Activated naive CD4-positive, alpha-beta T cell treated with anti-CD3 and anti-CD28 coated beads, Interleukin-2, amount 10 ng/mL, durations not matched to agents 7 days and 5 days (primary cell): ENCODE measurements at regions not wholly inside any gene's neighbourhood (a gene's known extent, or its start where the extent isn't known, plus 50 kb on each side); places are given as distances from the start of the nearest gene placed in this dataset.

Experiments
- CTCF ChIA-PET: fragments of 350-600 bp; sonication (Branson Sonifier 250); formaldehyde crosslinking; loops from one replicate; lab custom pipeline; 2021; ENCODE audit warnings: antibody characterized with exemption; lab: Charles Lee
- DNase-seq: peaks from one replicate; pipeline ENCODE4 v3.0.0-alpha.2; 2020
- H3K27ac Mint-ChIP-seq: one replicate; pipeline ENCODE4 v1.8.0; 2021; ENCODE audit warnings: mild to moderate bottlenecking, moderate library complexity, mixed read lengths
- H3K27me3 Mint-ChIP-seq: one replicate; pipeline ENCODE4 v1.8.0; 2021; ENCODE audit warnings: mild to moderate bottlenecking, mixed read lengths
- H3K36me3 Mint-ChIP-seq: one replicate; pipeline ENCODE4 v1.8.0; 2021; ENCODE audit warnings: mixed read lengths
- H3K4me1 Mint-ChIP-seq: one replicate; pipeline ENCODE4 v1.8.0; 2021; ENCODE audit warnings: mixed read lengths
- H3K4me3 Mint-ChIP-seq: one replicate; pipeline ENCODE4 v1.8.0; 2021; ENCODE audit warnings: mild to moderate bottlenecking, moderate library complexity, mixed read lengths
- H3K9me3 Mint-ChIP-seq: one replicate; pipeline ENCODE4 v1.8.0; 2021; ENCODE audit warnings: mixed read lengths

- Mint-ChIP-seq H3K27me3 (no peaks in the 10 kb centered on the region), H3K4me1 (no peaks in the 10 kb centered on the region), H3K4me3 (no peak overlapping the region), H3K36me3 (no peaks in the 10 kb centered on the region), H3K27ac (no peak overlapping the region), H3K9me3 (no peaks in the 10 kb centered on the region)
- no peak for DNase-seq
- CTCF ChIA-PET: no interaction called here
These were observed 177.6 kb downstream of the HHIPL2 start for GRCh38 chr1:222370081-222370912.

- Mint-ChIP-seq H3K4me1 (no peaks in the 10 kb centered on the region), H3K27me3 (no peaks in the 10 kb centered on the region), H3K4me3 (no peak overlapping the region), H3K27ac (no peak overlapping the region), H3K36me3 (no peaks in the 10 kb centered on the region), H3K9me3 (no peaks in the 10 kb centered on the region)
- no peak for DNase-seq
- CTCF ChIA-PET: no interaction called here
These were observed 178.8 kb downstream of the HHIPL2 start for GRCh38 chr1:222369148-222369547.

- H3K4me3 Mint-ChIP-seq: no peak overlapping the region
- H3K27ac Mint-ChIP-seq: no peak overlapping the region
- no peaks in the 10 kb centered on the region for H3K36me3 Mint-ChIP-seq
- H3K9me3 Mint-ChIP-seq: peaks cover 4% of the 10 kb centered on the region
- no peaks in the 10 kb centered on the region for H3K4me1 Mint-ChIP-seq
- CTCF ChIA-PET: no interaction called here
- no peaks in the 10 kb centered on the region for H3K27me3 Mint-ChIP-seq
- no peak for DNase-seq
These were observed 189.8 kb downstream of the HHIPL2 start for GRCh38 chr1:222358100-222358499.

- H3K27me3 Mint-ChIP-seq: no peaks in the 10 kb centered on the region
- DNase-seq: no peak
- CTCF ChIA-PET: no interaction called here
- H3K36me3 Mint-ChIP-seq: no peaks in the 10 kb centered on the region
- H3K4me3 Mint-ChIP-seq: no peak overlapping the region
- no peak overlapping the region for H3K27ac Mint-ChIP-seq
- peaks cover 4% of the 10 kb centered on the region for H3K9me3 Mint-ChIP-seq
- H3K4me1 Mint-ChIP-seq: no peaks in the 10 kb centered on the region
These were observed 190.7 kb downstream of the HHIPL2 start for GRCh38 chr1:222357252-222357651.

GRCh38 chr1:222347627-222348026 lies 200.3 kb downstream of the HHIPL2 start:
- no peak for DNase-seq
- CTCF ChIA-PET: no interaction called here
- Mint-ChIP-seq H3K27me3 (no peaks in the 10 kb centered on the region), H3K4me3 (no peak overlapping the region), H3K9me3 (peaks cover 2% of the 10 kb centered on the region), H3K27ac (no peak overlapping the region), H3K36me3 (no peaks in the 10 kb centered on the region), H3K4me1 (no peaks in the 10 kb centered on the region)

DNA sequence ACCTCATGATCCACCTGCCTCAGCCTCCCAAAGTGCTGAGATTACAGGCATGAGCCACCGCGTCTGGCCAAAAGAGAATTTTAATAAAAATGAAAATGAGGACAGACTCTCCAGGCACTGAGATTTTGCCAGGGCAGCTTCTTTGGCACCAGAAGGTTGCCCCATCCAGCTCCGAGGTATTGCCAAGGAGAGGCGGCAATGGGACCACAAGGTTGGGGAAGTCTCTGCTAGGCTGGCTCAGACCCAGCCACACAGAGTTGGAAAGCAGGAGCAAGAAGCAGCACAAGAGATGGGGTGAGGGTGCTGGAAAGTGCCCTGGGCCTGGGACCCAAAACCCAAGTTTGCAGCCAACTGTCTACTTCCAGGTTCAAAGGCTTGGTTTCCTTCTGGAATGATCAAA lies 200.9 kb downstream of the HHIPL2 start:
- no peaks in the 10 kb centered on the region for H3K4me1 Mint-ChIP-seq
- no peak overlapping the region for H3K27ac Mint-ChIP-seq
- H3K4me3 Mint-ChIP-seq: no peak overlapping the region
- no peaks in the 10 kb centered on the region for H3K36me3 Mint-ChIP-seq
- CTCF ChIA-PET: no interaction called here
- H3K27me3 Mint-ChIP-seq: no peaks in the 10 kb centered on the region
- DNase-seq: no peak
- H3K9me3 Mint-ChIP-seq: peaks cover 2% of the 10 kb centered on the region

DNA sequence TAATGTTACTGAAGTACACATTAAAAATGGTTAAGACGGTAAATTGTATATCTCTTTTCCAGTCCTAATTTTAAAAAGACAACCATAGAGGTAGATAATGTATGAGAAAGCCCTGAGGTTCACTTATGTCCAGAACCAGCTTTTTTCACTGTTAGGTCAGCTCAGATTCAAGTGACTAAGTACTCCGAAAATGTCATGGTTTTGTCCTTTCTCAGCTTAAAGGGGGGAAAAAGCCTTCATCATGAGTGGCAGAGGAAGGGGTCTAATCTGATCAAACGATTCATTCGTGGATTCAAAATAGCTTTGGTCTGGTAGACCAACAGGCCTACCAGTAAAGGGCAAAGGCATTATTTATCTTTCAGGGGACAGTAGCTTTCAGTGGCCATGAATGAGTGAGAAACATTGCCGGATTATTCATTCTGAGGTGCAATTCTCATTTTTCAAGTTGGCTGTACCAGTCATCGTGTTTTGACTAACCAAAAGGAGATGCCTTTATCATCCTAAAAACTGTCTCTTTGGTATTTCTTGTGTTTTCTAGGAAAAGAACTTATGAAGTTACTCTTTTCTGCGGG lies 208.4 kb downstream of the HHIPL2 start:
- H3K4me1 Mint-ChIP-seq: no peaks in the 10 kb centered on the region
- H3K27ac Mint-ChIP-seq: no peak overlapping the region
- H3K9me3 Mint-ChIP-seq: no peaks in the 10 kb centered on the region
- H3K4me3 Mint-ChIP-seq: no peak overlapping the region
- H3K27me3 Mint-ChIP-seq: no peaks in the 10 kb centered on the region
- CTCF ChIA-PET: no interaction called here
- H3K36me3 Mint-ChIP-seq: no peaks in the 10 kb centered on the region
- no peak for DNase-seq

DNA sequence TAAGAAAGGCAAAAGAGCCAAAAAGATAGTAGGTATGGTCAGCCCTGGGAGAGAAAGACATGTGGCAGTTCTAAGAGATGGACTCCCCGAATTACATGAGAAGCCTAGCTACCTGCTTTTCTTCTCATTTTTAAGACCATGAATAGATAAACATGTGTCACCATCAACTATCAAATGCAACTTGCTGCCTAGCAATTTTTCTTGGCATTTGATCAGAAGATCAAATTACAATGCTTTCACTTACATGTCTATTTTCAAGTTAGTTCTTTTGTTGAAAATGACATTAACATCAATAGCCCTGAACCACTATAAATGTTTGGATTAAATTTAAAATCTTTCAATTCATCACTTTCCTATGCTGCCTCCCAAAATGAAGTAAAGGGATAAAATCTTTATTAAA lies 212.3 kb downstream of the HHIPL2 start:
- DNase-seq: no peak
- CTCF ChIA-PET: no interaction called here
- H3K4me1 Mint-ChIP-seq: no peaks in the 10 kb centered on the region
- H3K27ac Mint-ChIP-seq: no peak overlapping the region
- no peaks in the 10 kb centered on the region for H3K9me3 Mint-ChIP-seq
- no peaks in the 10 kb centered on the region for H3K36me3 Mint-ChIP-seq
- H3K27me3 Mint-ChIP-seq: no peaks in the 10 kb centered on the region
- H3K4me3 Mint-ChIP-seq: no peak overlapping the region

GRCh38 chr1:222334026-222334680 lies 213.8 kb downstream of the HHIPL2 start:
- no peak for DNase-seq
- no peaks in the 10 kb centered on the region for H3K27me3 Mint-ChIP-seq
- H3K4me1 Mint-ChIP-seq: no peaks in the 10 kb centered on the region
- CTCF ChIA-PET: no interaction called here
- no peak overlapping the region for H3K27ac Mint-ChIP-seq
- H3K4me3 Mint-ChIP-seq: no peak overlapping the region
- H3K36me3 Mint-ChIP-seq: no peaks in the 10 kb centered on the region
- H3K9me3 Mint-ChIP-seq: no peaks in the 10 kb centered on the region

DNA sequence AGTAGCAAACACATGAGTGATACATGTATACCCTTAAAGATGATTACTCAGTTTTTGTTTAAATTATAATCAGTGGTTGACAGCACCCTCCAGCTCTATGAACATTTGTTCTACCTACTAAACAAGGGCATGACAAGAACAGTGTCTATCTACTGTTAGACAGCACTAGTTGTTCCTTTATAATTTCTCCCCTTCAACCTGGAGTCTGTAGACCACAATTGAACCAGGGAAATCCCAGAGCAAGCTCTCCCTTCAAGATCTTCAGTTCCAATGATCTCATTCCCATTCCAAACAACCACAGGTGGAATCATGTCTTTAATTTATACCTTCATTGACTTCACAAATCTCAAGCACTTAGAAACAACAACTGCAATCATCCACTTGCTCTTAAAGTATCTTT lies 216.1 kb downstream of the HHIPL2 start:
- Mint-ChIP-seq H3K27ac (no peak overlapping the region), H3K4me1 (no peaks in the 10 kb centered on the region), H3K27me3 (no peaks in the 10 kb centered on the region), H3K9me3 (no peaks in the 10 kb centered on the region), H3K36me3 (no peaks in the 10 kb centered on the region), H3K4me3 (no peak overlapping the region)
- DNase-seq: no peak
- CTCF ChIA-PET: interaction anchor here (1.1 kb wide), 1 partner anchor 853 kb away, joined by 3 read pairs; no protein-coding TSS in a partner anchor

GRCh38 chr1:222331340-222331739 lies 216.6 kb downstream of the HHIPL2 start:
- no peak for DNase-seq
- Mint-ChIP-seq H3K9me3 (no peaks in the 10 kb centered on the region), H3K4me3 (no peak overlapping the region), H3K4me1 (no peaks in the 10 kb centered on the region), H3K36me3 (no peaks in the 10 kb centered on the region), H3K27ac (no peak overlapping the region), H3K27me3 (no peaks in the 10 kb centered on the region)
- CTCF ChIA-PET: interaction anchor here (1.1 kb wide), 1 partner anchor 853 kb away, joined by 3 read pairs; no protein-coding TSS in a partner anchor

DNA sequence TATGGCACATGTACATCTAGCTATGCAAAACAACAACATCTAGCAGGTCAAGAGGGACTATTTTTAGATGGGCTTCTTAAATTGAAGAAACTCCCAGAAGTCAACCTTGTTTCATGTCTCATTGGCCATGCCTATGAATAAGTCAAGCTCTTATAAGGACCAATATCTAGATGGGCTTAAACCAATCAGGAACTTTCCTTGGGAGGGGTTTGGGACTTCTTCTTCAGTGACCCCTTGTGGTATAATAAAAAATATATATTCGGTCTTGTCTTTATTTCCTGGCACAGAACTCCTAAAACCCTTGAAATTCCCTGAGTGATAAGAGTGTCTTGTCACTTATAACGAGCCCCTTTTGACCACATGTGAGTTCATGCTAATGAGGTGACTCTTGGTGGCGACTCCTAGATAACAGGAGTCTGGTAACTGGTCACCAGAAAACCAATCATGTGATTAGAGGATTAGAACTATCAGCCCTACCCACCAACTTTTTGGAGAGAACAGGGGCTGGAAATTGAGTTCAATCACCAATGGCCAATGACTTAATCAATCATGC lies 218.3 kb downstream of the HHIPL2 start:
- Mint-ChIP-seq H3K36me3 (no peaks in the 10 kb centered on the region), H3K27me3 (no peaks in the 10 kb centered on the region), H3K27ac (no peak overlapping the region), H3K9me3 (no peaks in the 10 kb centered on the region), H3K4me3 (no peak overlapping the region), H3K4me1 (no peaks in the 10 kb centered on the region)
- CTCF ChIA-PET: no interaction called here
- DNase-seq: no peak

DNA sequence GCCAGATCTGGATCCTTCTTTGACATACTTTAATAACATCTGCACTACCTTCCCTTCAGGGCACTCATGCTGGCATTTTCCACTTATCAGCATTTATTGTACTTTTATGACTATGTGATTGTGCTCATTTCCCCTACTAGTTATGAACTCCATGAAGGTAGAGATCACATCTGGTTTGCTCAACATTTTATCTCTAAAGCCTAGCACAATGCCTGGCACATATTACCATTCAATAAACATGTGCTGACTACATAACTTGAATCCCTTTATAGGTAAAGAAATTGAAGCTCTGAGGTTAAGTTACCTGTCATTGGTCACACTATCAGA lies 221.2 kb downstream of the HHIPL2 start:
- Mint-ChIP-seq H3K9me3 (peaks cover 1% of the 10 kb centered on the region), H3K4me1 (no peaks in the 10 kb centered on the region), H3K27me3 (no peaks in the 10 kb centered on the region), H3K36me3 (no peaks in the 10 kb centered on the region), H3K27ac (no peak overlapping the region), H3K4me3 (no peak overlapping the region)
- DNase-seq: no peak
- CTCF ChIA-PET: interaction anchor here (0.9 kb wide), 1 partner anchor 16 kb away, joined by 3 read pairs; no protein-coding TSS in a partner anchor

GRCh38 chr1:222326006-222326709 lies 221.7 kb downstream of the HHIPL2 start:
- CTCF ChIA-PET: interaction anchor here (0.9 kb wide), 1 partner anchor 17 kb away, joined by 3 read pairs; no protein-coding TSS in a partner anchor
- no peak for DNase-seq
- no peaks in the 10 kb centered on the region for H3K36me3 Mint-ChIP-seq
- no peaks in the 10 kb centered on the region for H3K27me3 Mint-ChIP-seq
- H3K4me1 Mint-ChIP-seq: no peaks in the 10 kb centered on the region
- no peak overlapping the region for H3K4me3 Mint-ChIP-seq
- peaks cover 1% of the 10 kb centered on the region for H3K9me3 Mint-ChIP-seq
- H3K27ac Mint-ChIP-seq: no peak overlapping the region
